Neural cell (in vitro differentiated cells): ENCODE measurements at regions not wholly inside any gene's neighbourhood (a gene's known extent, or its start where the extent isn't known, plus 50 kb on each side); places are given as distances from the start of the nearest gene placed in this dataset.

Experiments
- H2AFZ ChIP-seq: fragments of 200-600, 300-800 bp; sonication (generic), shearing (Covaris generic); 2 replicates; pipeline ENCODE4 v1.6.0; 2014; ENCODE audit warnings: low read depth, mild to moderate bottlenecking, antibody characterized with exemption, low read length, moderate library complexity
- H3F3A ChIP-seq: fragments of 200-600 bp; shearing (Covaris generic); 2 replicates; pipeline ENCODE4 v1.6.1; 2016; ENCODE audit warnings: mild to moderate bottlenecking, moderate library complexity, mixed read lengths, antibody characterized with exemption, low read length; ENCODE audit not compliant: insufficient read depth, poor library complexity, severe bottlenecking
- H3K27ac ChIP-seq: fragments of 200-600, 300-800 bp; sonication (generic), shearing (Covaris generic); 2 replicates; pipeline ENCODE4 v1.5.1; 2014; ENCODE audit warnings: mild to moderate bottlenecking, low read length, moderate library complexity
- H3K27me3 ChIP-seq: fragments of 300-800, 200-600 bp; sonication (generic), shearing (Covaris generic); 2 replicates; pipeline ENCODE4 v1.6.0; 2014; ENCODE audit warnings: mild to moderate bottlenecking, low read depth, low read length, moderate library complexity; ENCODE audit not compliant: insufficient read depth
- H3K36me3 ChIP-seq: fragments of 300-800, 200-600 bp; sonication (generic), shearing (Covaris generic); 2 replicates; pipeline ENCODE4 v1.5.1; 2014; ENCODE audit warnings: mild to moderate bottlenecking, antibody characterized with exemption, low read length, moderate library complexity; ENCODE audit not compliant: insufficient read depth
- H3K4me2 ChIP-seq: fragments of 300-800, 200-600 bp; sonication (generic), shearing (Covaris generic); 2 replicates; pipeline ENCODE4 v1.6.0; 2014; ENCODE audit warnings: mild to moderate bottlenecking, low read length
- H3K4me3 ChIP-seq: fragments of 300-800, 200-600 bp; sonication (generic), shearing (Covaris generic); 2 replicates; pipeline ENCODE4 v1.5.1; 2014; ENCODE audit warnings: mild to moderate bottlenecking, low read length, moderate library complexity
- H3K79me2 ChIP-seq: fragments of 200-600 bp; shearing (Covaris generic); replicated peaks from 2 replicates; pipeline ENCODE4 v1.6.0; 2014; ENCODE audit warnings: mild to moderate bottlenecking, low read length, moderate library complexity; ENCODE audit not compliant: insufficient read depth
- H3K9ac ChIP-seq: fragments of 300-800, 200-600 bp; sonication (generic), shearing (Covaris generic); 2 replicates; pipeline ENCODE4 v1.6.1; 2016; ENCODE audit warnings: mild to moderate bottlenecking, low read length, mixed read lengths
- H3K9me2 ChIP-seq: fragments of 200-600 bp; shearing (Covaris generic); 2 replicates; pipeline ENCODE4 v1.6.1; 2016; ENCODE audit warnings: mild to moderate bottlenecking, low read length, mixed read lengths; ENCODE audit not compliant: insufficient read depth
- H3K9me3 ChIP-seq: fragments of 200-600, 300-800 bp; sonication (generic), shearing (Covaris generic); 2 replicates; pipeline ENCODE4 v1.6.1; 2016; ENCODE audit warnings: mild to moderate bottlenecking, mixed run types, low read length, moderate library complexity, mixed read lengths
- H4K20me1 ChIP-seq: fragments of 200-600 bp; shearing (Covaris generic); 2 replicates; pipeline ENCODE4 v1.6.1; 2016; ENCODE audit warnings: mild to moderate bottlenecking, mixed run types; ENCODE audit not compliant: insufficient read depth
- CTCF ChIP-seq: fragments of 450-650 bp; IDR thresholded peaks from 2 replicates; pipeline ENCODE4 v1.5.1; 2014; ENCODE audit warnings: antibody characterized with exemption, mild to moderate bottlenecking, moderate library complexity; ENCODE audit not compliant: poor library complexity, severe bottlenecking
- EP300 ChIP-seq: fragments of 450-650 bp; conservative IDR thresholded peaks from 2 replicates; pipeline ENCODE4 v1.6.1; 2014; ENCODE audit warnings: antibody characterized with exemption, mild to moderate bottlenecking, moderate library complexity; ENCODE audit not compliant: poor library complexity, severe bottlenecking
- EZH2 ChIP-seq: fragments of 200-600, 300-800 bp; shearing (Covaris generic), sonication (generic); IDR thresholded peaks from 2 replicates; pipeline ENCODE4 v1.6.1; 2014; ENCODE audit warnings: antibody characterized with exemption, low read length, borderline replicate concordance, mild to moderate bottlenecking; ENCODE audit not compliant: insufficient read depth, poor library complexity, severe bottlenecking
- MXI1 ChIP-seq: fragments of 450-650 bp; conservative IDR thresholded peaks from 2 replicates; pipeline ENCODE4 v1.6.1; 2014; ENCODE audit warnings: antibody characterized with exemption, mild to moderate bottlenecking; ENCODE audit not compliant: poor library complexity, severe bottlenecking
- POLR2AphosphoS5 ChIP-seq: IDR thresholded peaks from 2 replicates; pipeline ENCODE4 v1.6.1; 2012
- RAD21 ChIP-seq: fragments of 450-650 bp; conservative IDR thresholded peaks from 2 replicates; pipeline ENCODE4 v1.6.1; 2014; ENCODE audit warnings: antibody characterized with exemption, mild to moderate bottlenecking, moderate library complexity
- SMC3 ChIP-seq: fragments of 450-650 bp; conservative IDR thresholded peaks from 2 replicates; pipeline ENCODE4 v1.6.1; 2014; ENCODE audit warnings: antibody characterized with exemption, mild to moderate bottlenecking, moderate library complexity; ENCODE audit not compliant: poor library complexity
- TAF1 ChIP-seq: IDR thresholded peaks from 2 replicates; pipeline ENCODE4 v1.6.1; 2012; ENCODE audit warnings: low read depth
- TF ChIP-seq, protein P1 (sequence below): IDR thresholded peaks from 2 replicates; pipeline ENCODE4 v1.6.1; 2012; ENCODE audit warnings: borderline replicate concordance

GRCh38 chr10:60643874-60644273, 134.4 kb upstream of the CDK1 start:
- H2AFZ ChIP-seq = no peak overlapping the region
- H3K79me2 ChIP-seq = no peaks in the 10 kb centered on the region
- H3K4me2 ChIP-seq = no peak overlapping the region

DNA sequence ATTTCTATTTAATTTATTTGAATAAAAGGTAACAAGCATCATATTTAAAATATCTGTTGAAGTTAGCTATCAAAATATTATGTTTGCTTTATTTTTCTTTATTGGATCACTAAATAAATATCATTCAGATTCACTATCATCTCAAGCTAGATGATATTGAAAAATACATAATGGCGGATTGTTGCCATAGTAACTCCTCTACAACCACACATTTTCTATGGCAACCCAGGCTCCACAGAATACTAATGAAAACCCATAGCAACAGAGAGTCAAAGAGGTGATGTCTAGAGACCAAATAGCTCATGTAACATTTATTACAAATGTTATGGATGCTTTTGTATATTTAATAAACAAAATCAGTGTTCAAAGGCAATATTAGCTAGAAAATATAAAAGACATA, 148.9 kb upstream of the CDK1 start:
- no peak overlapping the region for H2AFZ ChIP-seq
- H3F3A ChIP-seq = peaks cover 5% of the 10 kb centered on the region
- no peaks in the 10 kb centered on the region for H3K9me3 ChIP-seq
- H4K20me1 ChIP-seq = no peaks in the 10 kb centered on the region
- no peaks in the 10 kb centered on the region for H3K79me2 ChIP-seq
- no peak for TF ChIP-seq CTCF
- TF ChIP-seq TAF1 = no peak
- TF ChIP-seq MXI1 = peak; percentile 67
- no peak for TF ChIP-seq RAD21
- TF ChIP-seq, protein P1, sequence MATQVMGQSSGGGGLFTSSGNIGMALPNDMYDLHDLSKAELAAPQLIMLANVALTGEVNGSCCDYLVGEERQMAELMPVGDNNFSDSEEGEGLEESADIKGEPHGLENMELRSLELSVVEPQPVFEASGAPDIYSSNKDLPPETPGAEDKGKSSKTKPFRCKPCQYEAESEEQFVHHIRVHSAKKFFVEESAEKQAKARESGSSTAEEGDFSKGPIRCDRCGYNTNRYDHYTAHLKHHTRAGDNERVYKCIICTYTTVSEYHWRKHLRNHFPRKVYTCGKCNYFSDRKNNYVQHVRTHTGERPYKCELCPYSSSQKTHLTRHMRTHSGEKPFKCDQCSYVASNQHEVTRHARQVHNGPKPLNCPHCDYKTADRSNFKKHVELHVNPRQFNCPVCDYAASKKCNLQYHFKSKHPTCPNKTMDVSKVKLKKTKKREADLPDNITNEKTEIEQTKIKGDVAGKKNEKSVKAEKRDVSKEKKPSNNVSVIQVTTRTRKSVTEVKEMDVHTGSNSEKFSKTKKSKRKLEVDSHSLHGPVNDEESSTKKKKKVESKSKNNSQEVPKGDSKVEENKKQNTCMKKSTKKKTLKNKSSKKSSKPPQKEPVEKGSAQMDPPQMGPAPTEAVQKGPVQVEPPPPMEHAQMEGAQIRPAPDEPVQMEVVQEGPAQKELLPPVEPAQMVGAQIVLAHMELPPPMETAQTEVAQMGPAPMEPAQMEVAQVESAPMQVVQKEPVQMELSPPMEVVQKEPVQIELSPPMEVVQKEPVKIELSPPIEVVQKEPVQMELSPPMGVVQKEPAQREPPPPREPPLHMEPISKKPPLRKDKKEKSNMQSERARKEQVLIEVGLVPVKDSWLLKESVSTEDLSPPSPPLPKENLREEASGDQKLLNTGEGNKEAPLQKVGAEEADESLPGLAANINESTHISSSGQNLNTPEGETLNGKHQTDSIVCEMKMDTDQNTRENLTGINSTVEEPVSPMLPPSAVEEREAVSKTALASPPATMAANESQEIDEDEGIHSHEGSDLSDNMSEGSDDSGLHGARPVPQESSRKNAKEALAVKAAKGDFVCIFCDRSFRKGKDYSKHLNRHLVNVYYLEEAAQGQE = peak; percentile 84
- TF ChIP-seq EP300 = peak; percentile 81
- H3K9ac ChIP-seq = peak overlapping the region; percentile 60
- peak overlapping the region; percentile 47 for H3K4me3 ChIP-seq
- H3K4me2 ChIP-seq = peak overlapping the region; percentile 87
- no peaks in the 10 kb centered on the region for H3K9me2 ChIP-seq
- no peaks in the 10 kb centered on the region for H3K27me3 ChIP-seq
- H3K27ac ChIP-seq = peak overlapping the region; percentile 99
- H3K36me3 ChIP-seq = no peaks in the 10 kb centered on the region

More at GRCh38 chr10:60643874-60644273, 134.4 kb upstream of the CDK1 start:
- H3K9me3 ChIP-seq = no peaks in the 10 kb centered on the region
- H3K27me3 ChIP-seq = no peaks in the 10 kb centered on the region
- no peaks in the 10 kb centered on the region for H3K36me3 ChIP-seq
- H3K4me3 ChIP-seq = no peak overlapping the region
- TF ChIP-seq POLR2AphosphoS5 (no peak), MXI1 (no peak), RAD21 (no peak), EP300 (no peak), SMC3 (no peak), CTCF (no peak), TAF1 (no peak), EZH2 (no peak)
- TF ChIP-seq, protein P1 = no peak
- H3F3A ChIP-seq = peaks cover 3% of the 10 kb centered on the region
- no peaks in the 10 kb centered on the region for H3K9me2 ChIP-seq
- no peaks in the 10 kb centered on the region for H4K20me1 ChIP-seq
- no peak overlapping the region for H3K9ac ChIP-seq
- no peak overlapping the region for H3K27ac ChIP-seq
